ENCODE measurements at regions not wholly inside any gene's neighbourhood (a gene's known extent, or its start where the extent isn't known, plus 50 kb on each side); places are given as distances from the start of the nearest gene placed in this dataset.
"Not testable (repeated sequence)": the region's sequence is repeated elsewhere in the genome, so short reads cannot be mapped to it uniquely, and the experiment has no call there.

GRCh38 chr4:115219862-115220261 is 106.4 kb upstream of the NDST4 start:
- Histone ChIP-seq H3K27ac (no peak overlapping the region), H3K9me3 (no peaks in the 10 kb centered on the region), H3K4me3 (no peak overlapping the region), H3K4me1 (no peaks in the 10 kb centered on the region), H3K36me3 (replicated peaks in 1 of 2; ENCODE audit: insufficient read depth in 1 of 2, low read depth in 2 of 2) (no peaks in the 10 kb centered on the region), H3K27me3 (no peaks in the 10 kb centered on the region)
- WGBS, 2 donors: 47 to 48% methylated on average over 1 of the region's 1 CpG
- no peak for ATAC-seq
- no peak for TF ChIP-seq CTCF (IDR thresholded peaks at IDR 0.05)
- no peak for TF ChIP-seq POLR2A (IDR thresholded peaks at IDR 0.05)
- intact Hi-C loops (cut with DNase I): no loop called here
- DNase-seq: no peak

GRCh38 chr4:115219315-115219860 is 106.0 kb upstream of the NDST4 start:
- H3K4me3 ChIP-seq: no peak overlapping the region
- H3K27ac ChIP-seq: no peak overlapping the region
- TF ChIP-seq CTCF (IDR thresholded peaks at IDR 0.05): no peak
- TF ChIP-seq POLR2A (IDR thresholded peaks at IDR 0.05): no peak
- DNase-seq (no peak), ATAC-seq (no peak)
- H3K36me3 ChIP-seq (replicated peaks in 1 of 2; ENCODE audit: insufficient read depth in 1 of 2, low read depth in 2 of 2): no peaks in the 10 kb centered on the region
- H3K4me1 ChIP-seq: no peaks in the 10 kb centered on the region
- H3K27me3 ChIP-seq: no peaks in the 10 kb centered on the region
- intact Hi-C loops (cut with DNase I): no loop called here
- 16 to 23% methylated on average over 2 of the region's 2 CpGs for WGBS, 2 donors
- no peaks in the 10 kb centered on the region for H3K9me3 ChIP-seq

- intact Hi-C loops (cut with DNase I): no loop called here
- H3K9me3 ChIP-seq: no peaks in the 10 kb centered on the region
- H3K27ac ChIP-seq: no peak overlapping the region
- no peaks in the 10 kb centered on the region for H3K4me1 ChIP-seq
- no peaks in the 10 kb centered on the region for H3K27me3 ChIP-seq
- WGBS, 2 donors: 47 to 48% methylated on average over 3 of the region's 3 CpGs
- no peaks in the 10 kb centered on the region for H3K36me3 ChIP-seq (replicated peaks in 1 of 2; ENCODE audit: insufficient read depth in 1 of 2, low read depth in 2 of 2)
- TF ChIP-seq POLR2A (IDR thresholded peaks at IDR 0.05): no peak
- no peak for TF ChIP-seq CTCF (IDR thresholded peaks at IDR 0.05)
- no peak for ATAC-seq
- no peak overlapping the region for H3K4me3 ChIP-seq
- no peak for DNase-seq
Measured at GRCh38 chr4:115215935-115216334, 102.5 kb upstream of the NDST4 start.

- no peaks in the 10 kb centered on the region for H3K4me1 ChIP-seq
- TF ChIP-seq CTCF (IDR thresholded peaks at IDR 0.05): no peak
- no peak for TF ChIP-seq POLR2A (IDR thresholded peaks at IDR 0.05)
- H3K9me3 ChIP-seq: no peaks in the 10 kb centered on the region
- no peak overlapping the region for H3K27ac ChIP-seq
- H3K27me3 ChIP-seq: no peaks in the 10 kb centered on the region
- 73 to 87% methylated on average over 3 of the region's 3 CpGs for WGBS, 2 donors
- ATAC-seq (no peak), DNase-seq (no peak)
- intact Hi-C loops (cut with DNase I): no loop called here
- H3K4me3 ChIP-seq: no peak overlapping the region
- no peaks in the 10 kb centered on the region for H3K36me3 ChIP-seq (replicated peaks in 1 of 2; ENCODE audit: insufficient read depth in 1 of 2, low read depth in 2 of 2)
Measured at GRCh38 chr4:115213716-115214115, 100.3 kb upstream of the NDST4 start.

- no peak for ATAC-seq
- H3K27me3 ChIP-seq: no peaks in the 10 kb centered on the region
- H3K27ac ChIP-seq: no peak overlapping the region
- H3K9me3 ChIP-seq: no peaks in the 10 kb centered on the region
- WGBS, 2 donors: 80 to 83% methylated on average over 3 of the region's 3 CpGs
- H3K4me3 ChIP-seq: no peak overlapping the region
- no peaks in the 10 kb centered on the region for H3K4me1 ChIP-seq
- intact Hi-C loops (cut with DNase I): no loop called here
- H3K36me3 ChIP-seq (replicated peaks in 1 of 2; ENCODE audit: insufficient read depth in 1 of 2, low read depth in 2 of 2): no peaks in the 10 kb centered on the region
- TF ChIP-seq POLR2A (IDR thresholded peaks at IDR 0.05): no peak
- no peak for TF ChIP-seq CTCF (IDR thresholded peaks at IDR 0.05)
- no peak for DNase-seq
Measured at GRCh38 chr4:115201042-115201330, 87.6 kb upstream of the NDST4 start.

GRCh38 chr4:115200201-115201041 is 87.0 kb upstream of the NDST4 start:
- H3K27ac ChIP-seq; H3K9me3 ChIP-seq; DNase-seq; H3K4me1 ChIP-seq; intact Hi-C loops (cut with DNase I); ATAC-seq; H3K36me3 ChIP-seq (replicated peaks in 1 of 2; ENCODE audit: insufficient read depth in 1 of 2, low read depth in 2 of 2); H3K4me3 ChIP-seq; H3K27me3 ChIP-seq: not testable (repeated sequence)
- 96% methylated on average over 30 of the region's 30 CpGs; no CpG with 5 or more reads in 1 of the 2 donors for WGBS, 2 donors

- H3K36me3 ChIP-seq (replicated peaks in 1 of 2; ENCODE audit: insufficient read depth in 1 of 2, low read depth in 2 of 2); H3K4me1 ChIP-seq; H3K4me3 ChIP-seq; H3K9me3 ChIP-seq; ATAC-seq; H3K27ac ChIP-seq; H3K27me3 ChIP-seq; intact Hi-C loops (cut with DNase I); DNase-seq: not testable (repeated sequence)
Measured at GRCh38 chr4:115194612-115195011, 81.2 kb upstream of the NDST4 start.
